ENCODE measurements at regions not wholly inside any gene's neighbourhood (a gene's known extent, or its start where the extent isn't known, plus 50 kb on each side); places are given as distances from the start of the nearest gene placed in this dataset.

DNA sequence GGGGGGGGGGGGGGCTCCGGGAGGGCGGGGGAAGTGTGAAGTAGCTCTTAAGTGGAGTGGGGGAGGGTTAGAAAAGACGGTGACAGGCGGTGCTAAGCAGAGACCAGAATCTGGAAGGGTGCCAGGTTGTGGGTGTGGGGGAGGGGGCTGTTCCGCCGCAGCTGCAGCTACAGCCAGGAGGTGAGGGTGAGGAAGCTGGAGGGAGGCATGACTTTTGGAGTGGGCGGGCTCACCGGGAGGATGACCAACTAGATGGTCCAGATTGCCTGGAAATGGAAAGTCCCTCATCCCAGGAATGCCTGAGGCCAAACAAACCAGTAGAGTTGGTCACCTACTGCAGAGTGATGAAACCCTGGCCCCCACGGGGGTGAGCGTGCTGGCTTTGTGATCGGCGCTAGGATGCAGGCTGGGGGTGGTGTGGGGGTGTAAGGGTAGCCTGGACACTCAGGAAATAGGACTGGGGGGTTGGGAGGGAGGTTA lies 158.1 kb upstream of the SHB start:
- no peaks in the 10 kb centered on the region for H3K9me3 ChIP-seq (replicated peaks in 1 of 2; ENCODE audit: control insufficient read depth in 1 of 2, insufficient read depth in 1 of 2, low read length in 2 of 2)
- H3K27me3 ChIP-seq (ENCODE audit: control insufficient read depth in 2 of 2, insufficient read depth in 2 of 2, low read length in 2 of 2) = peaks cover 0 to 2% of the 10 kb centered on the region in 2 donors
- H2AFZ ChIP-seq (ENCODE audit: insufficient read depth, low read depth, low read length, poor library complexity, severe bottlenecking) = no peak overlapping the region
- H3K4me3 ChIP-seq (replicated peaks in 1 of 3; ENCODE audit: low read depth in 2 of 3, low read length in 3 of 3) = no peak overlapping the region
- Mint-ChIP-seq H3K27me3 (ENCODE audit: low read depth in 3 of 3) (peaks cover 11 to 24% (median 15%) of the 10 kb centered on the region in 3 donors), H3K36me3 (no peaks in the 10 kb centered on the region), H3K27ac (no peak overlapping the region), H3K4me3 (peak overlapping the region in 1 of 2 donors; percentile 71), H3K4me1 (peaks cover 13% of the 10 kb centered on the region), H3K9me3 (peaks cover 0 to 3% (median 0%) of the 10 kb centered on the region in 7 donors)
- no peak overlapping the region for H3K9ac ChIP-seq (ENCODE audit: insufficient read depth, low read length, poor library complexity, severe bottlenecking)
- H3K4me2 ChIP-seq (replicated peaks; ENCODE audit: extremely low read depth, low read length, poor library complexity, severe bottlenecking) = no peak overlapping the region
- H3K27ac ChIP-seq (ENCODE audit: low read depth in 1 of 2, low read length in 2 of 2) = no peak overlapping the region
- DNase-seq = peak in 2 of 3 donors; percentile 6 to 54
- WGBS (ENCODE audit: insufficient coverage) = 0% methylated on average over 10 of the region's 12 CpGs
- no peaks in the 10 kb centered on the region for H3K79me2 ChIP-seq (ENCODE audit: insufficient read depth, low read length)
- no peaks in the 10 kb centered on the region for H3K36me3 ChIP-seq (replicated peaks in 1 of 2; ENCODE audit: control insufficient read depth in 1 of 2, insufficient read depth in 2 of 2, low read length in 2 of 2)
- TF ChIP-seq, protein P1, sequence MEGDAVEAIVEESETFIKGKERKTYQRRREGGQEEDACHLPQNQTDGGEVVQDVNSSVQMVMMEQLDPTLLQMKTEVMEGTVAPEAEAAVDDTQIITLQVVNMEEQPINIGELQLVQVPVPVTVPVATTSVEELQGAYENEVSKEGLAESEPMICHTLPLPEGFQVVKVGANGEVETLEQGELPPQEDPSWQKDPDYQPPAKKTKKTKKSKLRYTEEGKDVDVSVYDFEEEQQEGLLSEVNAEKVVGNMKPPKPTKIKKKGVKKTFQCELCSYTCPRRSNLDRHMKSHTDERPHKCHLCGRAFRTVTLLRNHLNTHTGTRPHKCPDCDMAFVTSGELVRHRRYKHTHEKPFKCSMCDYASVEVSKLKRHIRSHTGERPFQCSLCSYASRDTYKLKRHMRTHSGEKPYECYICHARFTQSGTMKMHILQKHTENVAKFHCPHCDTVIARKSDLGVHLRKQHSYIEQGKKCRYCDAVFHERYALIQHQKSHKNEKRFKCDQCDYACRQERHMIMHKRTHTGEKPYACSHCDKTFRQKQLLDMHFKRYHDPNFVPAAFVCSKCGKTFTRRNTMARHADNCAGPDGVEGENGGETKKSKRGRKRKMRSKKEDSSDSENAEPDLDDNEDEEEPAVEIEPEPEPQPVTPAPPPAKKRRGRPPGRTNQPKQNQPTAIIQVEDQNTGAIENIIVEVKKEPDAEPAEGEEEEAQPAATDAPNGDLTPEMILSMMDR (IDR thresholded peaks at IDR 0.05) = no peak
- no peaks in the 10 kb centered on the region for H4K20me1 ChIP-seq (ENCODE audit: insufficient read depth, low read length)
- intact Hi-C loops (cut with micrococcal nuclease) = no loop called here
- H3K4me1 ChIP-seq (ENCODE audit: control insufficient read depth in 1 of 2, insufficient read depth in 2 of 2, low read length in 2 of 2) = peaks cover 10 to 14% of the 10 kb centered on the region in 2 donors

DNA sequence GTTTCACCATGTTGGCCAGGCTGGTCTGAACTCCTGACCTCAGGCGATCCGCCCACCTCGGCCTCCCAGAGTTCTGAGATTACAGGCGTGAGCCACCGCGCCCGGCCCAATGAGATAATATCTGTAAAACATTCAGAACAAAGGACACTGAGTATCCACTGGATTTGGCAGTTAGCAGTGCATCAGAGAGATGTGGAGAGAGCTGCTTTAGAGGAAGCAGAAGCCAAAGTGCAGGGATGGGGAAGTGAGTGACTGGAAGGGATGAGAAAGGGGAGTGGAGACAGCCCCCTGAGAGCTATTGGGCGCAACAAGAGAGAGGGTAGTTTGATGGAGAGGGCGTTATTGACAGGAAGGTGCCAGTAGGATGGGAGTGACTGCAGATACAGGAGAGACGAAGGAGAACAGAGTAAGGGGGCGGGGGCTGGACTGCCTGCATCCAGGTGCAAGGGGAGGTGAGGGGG lies 157.5 kb upstream of the SHB start:
- peaks cover 13% of the 10 kb centered on the region for H3K4me1 Mint-ChIP-seq
- WGBS (ENCODE audit: insufficient coverage) = 10% methylated on average over 11 of the region's 11 CpGs
- H3K27me3 ChIP-seq (ENCODE audit: control insufficient read depth in 2 of 2, insufficient read depth in 2 of 2, low read length in 2 of 2) = peaks cover 0 to 2% of the 10 kb centered on the region in 2 donors
- H3K36me3 ChIP-seq (replicated peaks in 1 of 2; ENCODE audit: control insufficient read depth in 1 of 2, insufficient read depth in 2 of 2, low read length in 2 of 2) = no peaks in the 10 kb centered on the region
- peak overlapping the region in 1 of 7 donors; percentile 0 for H3K27ac Mint-ChIP-seq
- intact Hi-C loops (cut with micrococcal nuclease) = no loop called here
- peaks cover 0 to 3% (median 0%) of the 10 kb centered on the region in 7 donors for H3K9me3 Mint-ChIP-seq
- H3K4me3 ChIP-seq (replicated peaks in 1 of 3; ENCODE audit: low read depth in 2 of 3, low read length in 3 of 3) = no peak overlapping the region
- TF ChIP-seq, protein P1 (IDR thresholded peaks at IDR 0.05) = no peak
- H3K79me2 ChIP-seq (ENCODE audit: insufficient read depth, low read length) = no peaks in the 10 kb centered on the region
- H3K4me2 ChIP-seq (replicated peaks; ENCODE audit: extremely low read depth, low read length, poor library complexity, severe bottlenecking) = peak overlapping the region; percentile 26
- H3K9ac ChIP-seq (ENCODE audit: insufficient read depth, low read length, poor library complexity, severe bottlenecking) = no peak overlapping the region
- H3K4me3 Mint-ChIP-seq = peak overlapping the region in 1 of 2 donors; percentile 75
- no peaks in the 10 kb centered on the region for H4K20me1 ChIP-seq (ENCODE audit: insufficient read depth, low read length)
- H3K27me3 Mint-ChIP-seq (ENCODE audit: low read depth in 3 of 3) = peaks cover 11 to 24% (median 15%) of the 10 kb centered on the region in 3 donors
- no peaks in the 10 kb centered on the region for H3K36me3 Mint-ChIP-seq
- H3K27ac ChIP-seq (ENCODE audit: low read depth in 1 of 2, low read length in 2 of 2) = no peak overlapping the region
- H3K9me3 ChIP-seq (replicated peaks in 1 of 2; ENCODE audit: control insufficient read depth in 1 of 2, insufficient read depth in 1 of 2, low read length in 2 of 2) = no peaks in the 10 kb centered on the region
- no peak overlapping the region for H2AFZ ChIP-seq (ENCODE audit: insufficient read depth, low read depth, low read length, poor library complexity, severe bottlenecking)
- H3K4me1 ChIP-seq (ENCODE audit: control insufficient read depth in 1 of 2, insufficient read depth in 2 of 2, low read length in 2 of 2) = peaks cover 10 to 14% of the 10 kb centered on the region in 2 donors
- peak in 1 of 3 donors; percentile 20 for DNase-seq

All from CD14-positive monocyte (primary cell).